ENCODE measurements at regions not wholly inside any gene's neighbourhood (a gene's known extent, or its start where the extent isn't known, plus 50 kb on each side); places are given as distances from the start of the nearest gene placed in this dataset.

GRCh38 chr10:124172181-124172916 lies 79.0 kb upstream of the CHST15 start:
- intact Hi-C loops (cut with DNase I): no loop called here

DNA sequence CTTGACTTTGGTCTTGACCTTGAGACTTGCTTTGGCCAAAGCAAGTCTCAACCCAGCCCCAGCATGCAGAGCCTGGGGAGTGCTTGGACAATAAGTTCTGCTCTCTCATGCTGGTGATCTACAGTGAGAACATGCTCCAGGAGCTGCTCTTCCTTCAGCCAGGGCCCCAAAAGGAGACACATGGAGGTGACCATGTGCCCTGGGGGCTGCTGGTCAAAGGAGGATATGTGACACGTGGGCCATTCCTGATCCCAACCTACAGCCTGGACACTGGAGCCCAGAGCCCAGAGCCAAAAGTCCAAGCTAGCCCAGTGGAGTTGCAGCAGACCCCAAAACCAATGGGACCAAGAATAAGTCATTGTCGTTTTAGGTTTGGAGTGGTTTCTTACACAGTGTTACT lies 78.2 kb upstream of the CHST15 start:
- no peaks in the 10 kb centered on the region for H3K27me3 ChIP-seq
- TF ChIP-seq, protein P1, sequence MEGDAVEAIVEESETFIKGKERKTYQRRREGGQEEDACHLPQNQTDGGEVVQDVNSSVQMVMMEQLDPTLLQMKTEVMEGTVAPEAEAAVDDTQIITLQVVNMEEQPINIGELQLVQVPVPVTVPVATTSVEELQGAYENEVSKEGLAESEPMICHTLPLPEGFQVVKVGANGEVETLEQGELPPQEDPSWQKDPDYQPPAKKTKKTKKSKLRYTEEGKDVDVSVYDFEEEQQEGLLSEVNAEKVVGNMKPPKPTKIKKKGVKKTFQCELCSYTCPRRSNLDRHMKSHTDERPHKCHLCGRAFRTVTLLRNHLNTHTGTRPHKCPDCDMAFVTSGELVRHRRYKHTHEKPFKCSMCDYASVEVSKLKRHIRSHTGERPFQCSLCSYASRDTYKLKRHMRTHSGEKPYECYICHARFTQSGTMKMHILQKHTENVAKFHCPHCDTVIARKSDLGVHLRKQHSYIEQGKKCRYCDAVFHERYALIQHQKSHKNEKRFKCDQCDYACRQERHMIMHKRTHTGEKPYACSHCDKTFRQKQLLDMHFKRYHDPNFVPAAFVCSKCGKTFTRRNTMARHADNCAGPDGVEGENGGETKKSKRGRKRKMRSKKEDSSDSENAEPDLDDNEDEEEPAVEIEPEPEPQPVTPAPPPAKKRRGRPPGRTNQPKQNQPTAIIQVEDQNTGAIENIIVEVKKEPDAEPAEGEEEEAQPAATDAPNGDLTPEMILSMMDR (IDR thresholded peaks at IDR 0.05): no peak
- no peak for TF ChIP-seq POLR2A (IDR thresholded peaks at IDR 0.05)
- ATAC-seq (no peak), DNase-seq (no peak)
- 90 to 100% (median 95%) methylated on average over 1 to 2 of the region's 2 CpGs for whole genome bisulfite sequencing, 4 donors
- no peak overlapping the region for H3K27ac ChIP-seq
- no peaks in the 10 kb centered on the region for H3K36me3 ChIP-seq
- no peaks in the 10 kb centered on the region for H3K9me3 ChIP-seq
- peaks cover 0 to 2% (median 0%) of the 10 kb centered on the region in 12 donors for H3K4me1 ChIP-seq
- intact Hi-C loops (cut with DNase I): no loop called here
- no peak overlapping the region for H3K4me3 ChIP-seq

More at GRCh38 chr10:124172181-124172916, 79.0 kb upstream of the CHST15 start:
- Histone ChIP-seq H3K4me3 (no peak overlapping the region), H3K4me1 (peaks cover 0 to 6% (median 0%) of the 10 kb centered on the region in 12 donors), H3K36me3 (no peaks in the 10 kb centered on the region), H3K27me3 (no peaks in the 10 kb centered on the region), H3K27ac (peak overlapping the region in 1 of 12 donors; percentile 26), H3K9me3 (no peaks in the 10 kb centered on the region)
- 77 to 86% (median 80%) methylated on average over 15 to 19 of the region's 19 CpGs for WGBS, 4 donors
- DNase-seq (no peak), ATAC-seq (no peak)
- TF ChIP-seq POLR2A (IDR thresholded peaks at IDR 0.05): no peak
- TF ChIP-seq, protein P1 (IDR thresholded peaks at IDR 0.05): no peak

DNA sequence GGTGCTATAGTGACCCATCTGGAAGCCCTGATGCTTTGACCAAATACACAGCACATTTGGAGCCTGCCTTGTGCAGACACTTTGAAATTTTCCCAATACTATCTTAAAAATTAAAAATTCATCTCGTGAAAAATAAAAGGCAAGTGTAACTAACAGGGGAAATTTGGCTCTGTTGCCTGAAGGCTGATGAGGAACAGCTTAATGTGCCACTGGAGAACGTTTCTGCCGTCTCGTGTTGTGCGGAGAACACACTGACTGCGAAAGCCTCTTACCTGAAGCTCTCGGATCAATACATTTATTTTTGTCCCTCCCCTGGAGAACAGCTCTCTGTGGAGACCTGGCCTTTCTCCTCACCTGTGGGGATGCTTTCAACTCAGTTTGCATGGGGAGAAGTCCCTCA lies 77.2 kb upstream of the CHST15 start:
- no peaks in the 10 kb centered on the region for H3K36me3 ChIP-seq
- no peak for ATAC-seq
- H3K4me3 ChIP-seq: no peak overlapping the region
- WGBS, 4 donors: 90 to 94% (median 93%) methylated on average over 7 of the region's 7 CpGs
- intact Hi-C loops (cut with DNase I): no loop called here
- no peaks in the 10 kb centered on the region for H3K9me3 ChIP-seq
- no peak for TF ChIP-seq POLR2A (IDR thresholded peaks at IDR 0.05)
- TF ChIP-seq, protein P1 (IDR thresholded peaks at IDR 0.05): no peak
- no peaks in the 10 kb centered on the region for H3K27me3 ChIP-seq
- no peak overlapping the region for H3K27ac ChIP-seq
- H3K4me1 ChIP-seq: no peaks in the 10 kb centered on the region
- no peak for DNase-seq

DNA sequence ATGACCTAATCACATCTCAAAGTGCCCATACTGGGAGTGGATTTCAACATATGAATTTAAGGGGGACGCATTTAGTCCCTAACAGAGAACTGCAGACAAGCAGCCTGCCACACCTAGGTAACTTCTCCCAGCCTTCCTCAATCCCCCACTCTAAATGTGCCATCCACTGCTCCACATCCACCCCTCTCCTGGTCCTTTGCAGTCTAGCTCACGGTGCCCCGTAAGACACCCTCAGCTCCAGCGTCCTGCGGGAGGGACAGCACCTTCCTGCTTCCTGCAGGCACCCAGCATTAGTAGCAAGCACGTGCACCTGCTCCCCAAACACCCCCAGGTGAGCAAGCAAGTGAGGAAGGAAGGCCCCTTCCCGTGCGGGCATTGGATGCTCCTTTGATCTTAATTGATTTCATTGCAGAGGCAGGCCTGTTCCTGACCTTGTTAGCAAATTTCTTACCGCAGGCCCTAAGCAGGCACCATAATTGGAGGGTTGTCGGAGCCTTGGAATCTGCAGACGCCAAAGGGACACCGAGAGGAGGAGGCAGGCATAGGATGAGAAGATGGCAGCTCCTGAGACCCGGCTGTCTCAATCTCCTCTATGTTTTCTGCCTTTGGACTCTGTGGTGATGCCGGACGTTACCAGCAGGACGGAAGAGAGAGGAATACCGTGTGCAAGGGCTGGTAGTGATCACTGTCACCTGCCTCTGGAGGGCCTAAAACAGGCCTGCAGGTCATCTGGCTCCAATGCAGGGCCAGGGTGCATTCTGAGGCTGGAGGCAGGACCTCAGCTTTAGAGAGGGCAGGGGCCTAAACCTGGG lies 75.8 kb upstream of the CHST15 start:
- intact Hi-C loops (cut with DNase I): no loop called here
- no peak for ATAC-seq
- WGBS, 4 donors: 87 to 92% (median 89%) methylated on average over 17 of the region's 17 CpGs

More for the DNA sequence above, 75.8 kb upstream of the CHST15 start:
- Histone ChIP-seq H3K27ac (no peak overlapping the region), H3K4me3 (no peak overlapping the region), H3K36me3 (no peaks in the 10 kb centered on the region), H3K9me3 (no peaks in the 10 kb centered on the region), H3K4me1 (no peaks in the 10 kb centered on the region), H3K27me3 (no peaks in the 10 kb centered on the region)
- DNase-seq: no peak
- TF ChIP-seq, protein P1 (IDR thresholded peaks at IDR 0.05): no peak
- no peak for TF ChIP-seq POLR2A (IDR thresholded peaks at IDR 0.05)
